WERI-Rb-1 (cell line): ENCODE measurements at regions not wholly inside any gene's neighbourhood (a gene's known extent, or its start where the extent isn't known, plus 50 kb on each side); places are given as distances from the start of the nearest gene placed in this dataset.
A peak's percentile ranks its signal among the peaks of the same experiment; 100 is the strongest.

Source experiments
- DNase-seq: peaks from one replicate; pipeline ENCODE4 v3.0.0-alpha.2; 2020
- H3K27ac ChIP-seq: fragments of 250-450 bp; sonication (Bioruptor Pico); 2 replicates; pipeline ENCODE4 v1.5.1; 2020; ENCODE audit warnings: mild to moderate bottlenecking, moderate library complexity
- H3K27me3 ChIP-seq: fragments of 250-450 bp; sonication (Bioruptor Pico); 2 replicates; pipeline ENCODE4 v1.5.1; 2021; ENCODE audit warnings: mild to moderate bottlenecking, low read depth, moderate library complexity; ENCODE audit not compliant: insufficient read depth, severe bottlenecking
- H3K36me3 ChIP-seq: fragments of 250-450 bp; sonication (Bioruptor Pico); 2 replicates; pipeline ENCODE4 v1.5.1; 2020; ENCODE audit warnings: mild to moderate bottlenecking, moderate library complexity
- H3K4me3 ChIP-seq: 2 replicates; pipeline ENCODE4 v1.5.1; 2011; ENCODE audit warnings: low read depth, mild to moderate bottlenecking, control low read depth, low read length
- H3K9me3 ChIP-seq: fragments of 250-450 bp; sonication (Bioruptor Pico); 2 replicates; pipeline ENCODE4 v1.5.1; 2021; ENCODE audit warnings: mild to moderate bottlenecking, moderate library complexity; ENCODE audit not compliant: severe bottlenecking
- TF ChIP-seq, protein P1 (sequence below): IDR thresholded peaks from 2 replicates; pipeline ENCODE4 v1.5.1; 2011; ENCODE audit warnings: low read depth, mild to moderate bottlenecking, control low read depth, inconsistent platforms, low read length

DNA sequence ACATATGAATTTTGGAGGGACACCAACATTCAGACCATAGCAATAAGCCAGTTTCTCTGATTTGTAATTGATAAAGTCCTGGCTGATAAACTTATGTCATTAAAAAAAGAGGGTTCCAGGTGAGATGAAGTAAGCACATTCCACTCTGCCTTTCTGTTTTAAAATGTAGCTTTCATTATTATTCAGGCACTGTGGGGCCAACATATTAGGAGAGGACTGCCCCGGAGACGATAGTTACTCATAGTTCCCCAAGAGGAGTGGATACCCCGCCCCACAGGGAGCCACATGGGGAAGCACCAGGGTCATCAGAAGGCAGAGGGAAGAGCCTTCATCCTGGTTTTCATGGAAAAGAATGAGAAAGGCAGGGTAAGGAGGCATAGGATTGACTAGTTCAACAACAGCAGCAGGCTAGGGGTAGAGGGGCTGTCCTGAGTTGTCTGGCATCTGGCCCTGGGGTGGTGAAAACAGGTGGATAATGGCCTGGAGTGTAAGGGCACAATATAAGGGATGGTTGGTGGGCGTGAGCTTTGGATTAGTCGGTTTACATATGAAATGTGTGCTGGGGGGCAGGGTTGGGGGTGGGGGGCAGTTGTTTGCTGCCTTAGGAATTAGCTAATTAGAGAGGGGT lies 78.7 kb upstream of the PROK2 start:
- Histone ChIP-seq H3K27ac (no peak overlapping the region), H3K4me3 (no peak overlapping the region), H3K9me3 (peaks cover 10% of the 10 kb centered on the region), H3K27me3 (no peaks in the 10 kb centered on the region), H3K36me3 (no peaks in the 10 kb centered on the region)
- TF ChIP-seq, protein P1, sequence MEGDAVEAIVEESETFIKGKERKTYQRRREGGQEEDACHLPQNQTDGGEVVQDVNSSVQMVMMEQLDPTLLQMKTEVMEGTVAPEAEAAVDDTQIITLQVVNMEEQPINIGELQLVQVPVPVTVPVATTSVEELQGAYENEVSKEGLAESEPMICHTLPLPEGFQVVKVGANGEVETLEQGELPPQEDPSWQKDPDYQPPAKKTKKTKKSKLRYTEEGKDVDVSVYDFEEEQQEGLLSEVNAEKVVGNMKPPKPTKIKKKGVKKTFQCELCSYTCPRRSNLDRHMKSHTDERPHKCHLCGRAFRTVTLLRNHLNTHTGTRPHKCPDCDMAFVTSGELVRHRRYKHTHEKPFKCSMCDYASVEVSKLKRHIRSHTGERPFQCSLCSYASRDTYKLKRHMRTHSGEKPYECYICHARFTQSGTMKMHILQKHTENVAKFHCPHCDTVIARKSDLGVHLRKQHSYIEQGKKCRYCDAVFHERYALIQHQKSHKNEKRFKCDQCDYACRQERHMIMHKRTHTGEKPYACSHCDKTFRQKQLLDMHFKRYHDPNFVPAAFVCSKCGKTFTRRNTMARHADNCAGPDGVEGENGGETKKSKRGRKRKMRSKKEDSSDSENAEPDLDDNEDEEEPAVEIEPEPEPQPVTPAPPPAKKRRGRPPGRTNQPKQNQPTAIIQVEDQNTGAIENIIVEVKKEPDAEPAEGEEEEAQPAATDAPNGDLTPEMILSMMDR, result no peak
- DNase-seq, result no peak

DNA sequence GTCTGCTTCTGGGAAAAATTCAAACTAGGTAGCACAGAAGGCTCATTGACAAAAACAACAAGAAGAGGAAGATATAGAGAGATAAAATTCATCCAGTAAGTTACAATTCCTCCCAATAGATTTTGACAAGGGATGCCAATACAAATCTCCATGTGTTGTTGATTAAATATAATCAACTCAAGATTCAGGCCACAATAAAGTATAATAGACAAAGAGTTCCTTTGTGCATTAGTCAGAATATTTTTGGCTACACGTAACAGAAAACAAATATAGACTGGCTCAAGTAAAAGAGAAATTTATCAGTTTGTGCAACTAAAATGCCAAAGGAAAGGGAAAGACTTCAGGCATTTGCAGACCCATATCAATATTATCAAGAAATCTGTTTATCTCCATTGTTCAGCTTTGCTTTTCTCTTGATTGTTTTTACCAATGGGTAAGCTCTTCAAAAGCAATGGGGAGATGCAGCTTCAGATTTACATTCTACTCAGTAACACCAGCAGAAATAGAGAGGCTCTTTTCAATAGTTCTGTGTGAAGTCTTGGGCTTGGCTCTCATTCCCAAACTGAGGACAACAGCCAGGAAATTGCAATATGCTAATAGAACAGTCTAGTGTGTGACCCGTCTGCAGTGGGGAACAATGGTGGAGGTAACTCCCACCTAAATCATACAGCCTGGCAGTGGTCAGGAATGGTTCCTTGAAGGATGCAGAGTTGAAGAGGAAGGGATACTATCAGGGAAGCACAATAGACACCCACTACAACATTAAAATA lies 77.6 kb upstream of the PROK2 start:
- Histone ChIP-seq H3K36me3 (no peaks in the 10 kb centered on the region), H3K4me3 (no peak overlapping the region), H3K27me3 (no peaks in the 10 kb centered on the region), H3K9me3 (peaks cover 10% of the 10 kb centered on the region), H3K27ac (no peak overlapping the region)
- no peak for DNase-seq
- TF ChIP-seq, protein P1, result no peak

DNA sequence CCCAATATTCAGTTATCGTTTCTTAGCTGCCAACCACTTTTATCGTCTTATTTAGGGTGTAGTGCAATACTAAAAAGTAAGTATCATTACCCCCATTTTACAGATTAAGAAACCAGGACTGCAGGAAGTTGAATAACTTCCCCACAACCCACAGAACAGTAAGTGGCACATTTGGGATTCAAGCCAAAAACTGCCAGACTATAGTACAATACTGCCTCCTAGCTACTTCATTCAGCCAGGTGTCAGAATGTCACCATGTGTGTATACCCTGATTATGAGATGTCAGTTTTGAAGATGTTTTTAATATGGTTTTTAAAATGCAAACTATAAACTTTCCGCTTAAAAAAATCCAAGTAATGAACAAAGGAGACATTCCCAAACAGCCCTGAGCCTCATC lies 74.2 kb upstream of the PROK2 start:
- H3K27ac ChIP-seq, result no peak overlapping the region
- no peak for DNase-seq
- H3K4me3 ChIP-seq, result no peak overlapping the region
- no peaks in the 10 kb centered on the region for H3K36me3 ChIP-seq
- no peaks in the 10 kb centered on the region for H3K27me3 ChIP-seq
- TF ChIP-seq, protein P1, result peak; percentile 64
- H3K9me3 ChIP-seq, result peaks cover 10% of the 10 kb centered on the region

DNA sequence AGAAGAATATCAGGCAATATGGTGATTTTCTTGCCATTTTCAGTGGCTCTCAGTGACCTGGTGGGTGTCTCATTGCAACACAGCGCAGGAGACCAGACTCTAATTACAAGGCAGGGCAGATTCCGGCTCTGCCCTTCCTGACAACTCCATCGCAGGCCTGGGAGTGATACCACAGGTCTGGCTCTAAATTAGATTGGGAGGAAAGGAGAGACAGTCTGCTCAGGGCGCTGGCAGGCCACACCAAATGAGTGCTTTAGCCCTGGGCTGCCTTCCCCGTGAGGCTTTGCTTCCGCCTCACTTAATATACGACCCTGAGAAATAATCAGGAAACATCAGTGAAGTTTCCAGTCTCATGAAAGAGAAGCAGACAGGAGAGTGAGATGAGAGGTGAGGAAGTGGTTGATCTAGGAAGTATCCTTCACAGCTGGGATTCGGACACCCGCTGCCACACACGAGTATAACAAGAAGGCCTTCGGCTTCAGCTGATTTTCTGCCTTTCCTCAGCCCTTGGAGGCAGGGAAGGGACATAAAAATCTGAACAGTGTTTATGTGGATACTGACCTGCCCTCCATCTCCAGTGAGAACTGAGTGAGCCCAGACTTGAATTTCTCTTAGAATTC lies 73.7 kb upstream of the PROK2 start:
- no peak for DNase-seq
- Histone ChIP-seq H3K4me3 (no peak overlapping the region), H3K27me3 (no peaks in the 10 kb centered on the region), H3K9me3 (peaks cover 10% of the 10 kb centered on the region), H3K27ac (no peak overlapping the region), H3K36me3 (no peaks in the 10 kb centered on the region)
- TF ChIP-seq, protein P1, result no peak

DNA sequence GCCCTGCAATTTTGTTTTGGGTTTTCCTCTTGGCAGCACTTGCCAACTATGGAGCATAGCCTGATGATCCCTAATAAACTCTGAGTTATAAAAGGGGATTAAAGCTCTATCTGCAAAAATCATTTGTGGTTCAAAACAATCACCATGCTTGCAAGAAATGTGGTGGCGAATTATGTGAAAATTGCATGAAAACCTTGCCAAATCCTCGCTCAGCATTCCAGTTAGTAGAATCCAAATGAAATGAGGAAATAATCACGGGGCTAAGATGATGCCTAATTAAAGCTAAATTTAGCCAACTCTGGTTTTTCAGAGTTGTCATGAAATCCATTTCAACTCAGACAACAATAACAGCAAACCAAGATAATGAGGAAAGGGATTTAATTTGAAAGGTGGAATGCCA lies 73.0 kb upstream of the PROK2 start:
- Histone ChIP-seq H3K27me3 (no peaks in the 10 kb centered on the region), H3K36me3 (no peaks in the 10 kb centered on the region), H3K4me3 (no peak overlapping the region), H3K9me3 (peaks cover 10% of the 10 kb centered on the region), H3K27ac (no peak overlapping the region)
- TF ChIP-seq, protein P1, result no peak
- no peak for DNase-seq
